NT2/D1 (cell line): ENCODE measurements at regions not wholly inside any gene's neighbourhood (a gene's known extent, or its start where the extent isn't known, plus 50 kb on each side); places are given as distances from the start of the nearest gene placed in this dataset.

Experiments used
- SUZ12 ChIP-seq: IDR thresholded peaks from 2 replicates; pipeline ENCODE4 v1.6.1; 2011; ENCODE audit not compliant: insufficient read length, insufficient read depth; ENCODE audit errors: extremely low read depth
- YY1 ChIP-seq: IDR thresholded peaks from 2 replicates; pipeline ENCODE4 v1.6.1; 2011; ENCODE audit not compliant: insufficient read length, insufficient read depth
- ZNF274 ChIP-seq: IDR thresholded peaks from 2 replicates; pipeline ENCODE4 v1.6.1; 2011; ENCODE audit warnings: mild to moderate bottlenecking, low read depth, low read length

DNA sequence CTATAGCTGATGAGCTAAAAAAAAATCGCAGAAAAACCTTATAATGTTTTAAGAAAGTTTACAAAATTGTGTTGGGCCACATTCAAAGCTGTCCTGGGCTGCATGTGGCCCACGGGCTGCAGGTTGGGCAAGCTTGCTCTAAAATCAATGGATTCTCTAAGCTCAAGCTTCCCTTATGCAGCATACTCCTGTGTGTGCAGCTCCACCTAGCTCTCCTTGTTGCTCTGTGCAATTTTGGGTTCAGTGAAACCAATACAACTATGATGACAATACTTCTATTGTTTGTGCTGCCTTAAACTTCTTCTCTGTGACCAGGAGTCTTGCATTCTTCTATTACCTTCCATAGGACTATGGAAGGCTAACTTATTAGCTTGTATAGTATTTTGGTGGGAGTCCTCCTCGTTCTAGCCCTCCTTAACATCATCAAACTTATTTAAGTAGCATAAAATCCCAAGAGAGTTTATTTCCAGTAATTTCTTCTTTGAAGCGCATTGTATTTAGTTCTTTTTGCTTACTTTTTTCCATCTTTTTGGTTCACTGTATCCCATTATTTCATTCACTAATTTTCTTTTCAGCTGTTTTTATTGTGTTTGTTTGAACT, 170.9 kb upstream of the SMIM30 start:
- TF ChIP-seq YY1 (no peak), ZNF274 (no peak), SUZ12 (no peak)
